ENCODE measurements at regions not wholly inside any gene's neighbourhood (a gene's known extent, or its start where the extent isn't known, plus 50 kb on each side); places are given as distances from the start of the nearest gene placed in this dataset.

DNA sequence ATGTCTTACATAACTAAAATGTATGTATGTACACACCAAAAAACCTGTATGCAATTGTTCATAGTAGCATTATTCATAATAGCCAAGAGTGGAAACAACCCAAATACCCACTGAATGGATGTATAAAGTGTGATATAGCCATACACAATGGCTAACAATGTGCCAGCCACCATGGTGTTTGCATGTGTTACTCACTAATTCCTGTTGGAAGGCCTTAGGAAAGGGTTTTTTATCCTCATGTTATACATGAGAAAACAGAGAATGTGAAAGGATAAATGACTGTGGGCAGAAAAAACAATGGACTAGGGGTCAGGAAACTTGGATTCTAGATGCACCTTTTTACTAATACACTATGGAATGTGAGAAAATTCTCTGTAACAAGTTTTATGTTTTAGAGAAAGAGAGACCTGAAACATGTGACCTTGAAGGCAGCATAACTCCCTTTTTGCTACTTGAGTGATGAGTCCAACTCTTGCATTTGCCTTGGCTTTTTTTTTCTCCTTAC is 55.7 kb downstream of the TIGD2 start:
- intact Hi-C loops (cut with DNase I): no loop called here
- no peak for TF ChIP-seq POLR2A (IDR thresholded peaks at IDR 0.05)
- TF ChIP-seq, protein P1, sequence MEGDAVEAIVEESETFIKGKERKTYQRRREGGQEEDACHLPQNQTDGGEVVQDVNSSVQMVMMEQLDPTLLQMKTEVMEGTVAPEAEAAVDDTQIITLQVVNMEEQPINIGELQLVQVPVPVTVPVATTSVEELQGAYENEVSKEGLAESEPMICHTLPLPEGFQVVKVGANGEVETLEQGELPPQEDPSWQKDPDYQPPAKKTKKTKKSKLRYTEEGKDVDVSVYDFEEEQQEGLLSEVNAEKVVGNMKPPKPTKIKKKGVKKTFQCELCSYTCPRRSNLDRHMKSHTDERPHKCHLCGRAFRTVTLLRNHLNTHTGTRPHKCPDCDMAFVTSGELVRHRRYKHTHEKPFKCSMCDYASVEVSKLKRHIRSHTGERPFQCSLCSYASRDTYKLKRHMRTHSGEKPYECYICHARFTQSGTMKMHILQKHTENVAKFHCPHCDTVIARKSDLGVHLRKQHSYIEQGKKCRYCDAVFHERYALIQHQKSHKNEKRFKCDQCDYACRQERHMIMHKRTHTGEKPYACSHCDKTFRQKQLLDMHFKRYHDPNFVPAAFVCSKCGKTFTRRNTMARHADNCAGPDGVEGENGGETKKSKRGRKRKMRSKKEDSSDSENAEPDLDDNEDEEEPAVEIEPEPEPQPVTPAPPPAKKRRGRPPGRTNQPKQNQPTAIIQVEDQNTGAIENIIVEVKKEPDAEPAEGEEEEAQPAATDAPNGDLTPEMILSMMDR (IDR thresholded peaks at IDR 0.05): no peak
- no peak overlapping the region for H3K4me3 ChIP-seq (replicated peaks in 1 of 3)
- no peaks in the 10 kb centered on the region for H3K27me3 ChIP-seq
- DNase-seq: no peak
- peaks cover 17 to 18% of the 10 kb centered on the region in 2 donors for H3K4me1 ChIP-seq
- no peaks in the 10 kb centered on the region for H3K36me3 ChIP-seq
- H3K9me3 ChIP-seq: no peaks in the 10 kb centered on the region
- H3K27ac ChIP-seq: no peak overlapping the region

DNA sequence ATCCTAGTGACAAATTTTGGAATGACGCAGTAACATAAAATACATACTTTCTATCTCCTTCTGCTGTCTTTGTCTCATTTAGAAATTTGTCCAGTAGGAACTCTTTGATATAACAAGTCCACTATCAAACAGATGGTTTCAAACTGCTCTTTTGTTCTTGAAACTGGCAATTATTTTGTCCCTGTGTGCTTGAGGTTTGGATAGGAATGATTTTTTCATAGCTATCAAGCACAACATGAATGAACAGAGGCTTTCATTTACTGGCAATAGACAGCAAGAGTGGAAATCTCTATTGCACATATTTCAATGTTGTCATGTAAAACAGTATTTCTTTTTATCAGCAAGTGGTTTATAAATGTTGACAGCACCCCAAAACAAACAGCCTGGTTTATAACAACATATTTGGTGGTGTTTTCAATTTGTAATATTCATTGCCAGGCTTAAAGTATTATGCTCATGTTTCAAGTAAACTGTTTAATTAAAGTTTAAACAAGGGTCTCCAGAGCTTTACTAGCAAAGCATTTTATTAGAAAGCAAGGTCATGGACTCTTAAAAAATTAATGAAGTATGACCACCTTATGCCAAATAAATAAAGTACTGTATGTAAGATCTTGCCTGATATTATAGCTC is 60.0 kb downstream of the TIGD2 start:
- TF ChIP-seq, protein P1 (IDR thresholded peaks at IDR 0.05): no peak
- no peak for TF ChIP-seq POLR2A (IDR thresholded peaks at IDR 0.05)
- 89 to 90% methylated on average over 1 of the region's 1 CpG for WGBS, 2 donors
- no peak overlapping the region for H3K4me3 ChIP-seq (replicated peaks in 1 of 3)
- no peak for DNase-seq
- H3K36me3 ChIP-seq: no peaks in the 10 kb centered on the region
- no peaks in the 10 kb centered on the region for H3K9me3 ChIP-seq
- H3K4me1 ChIP-seq: peaks cover 44 to 45% of the 10 kb centered on the region in 2 donors
- peak overlapping the region; percentile 26 to 67 (median 65) for H3K27ac ChIP-seq
- intact Hi-C loops (cut with DNase I): no loop called here
- H3K27me3 ChIP-seq: no peaks in the 10 kb centered on the region

DNA sequence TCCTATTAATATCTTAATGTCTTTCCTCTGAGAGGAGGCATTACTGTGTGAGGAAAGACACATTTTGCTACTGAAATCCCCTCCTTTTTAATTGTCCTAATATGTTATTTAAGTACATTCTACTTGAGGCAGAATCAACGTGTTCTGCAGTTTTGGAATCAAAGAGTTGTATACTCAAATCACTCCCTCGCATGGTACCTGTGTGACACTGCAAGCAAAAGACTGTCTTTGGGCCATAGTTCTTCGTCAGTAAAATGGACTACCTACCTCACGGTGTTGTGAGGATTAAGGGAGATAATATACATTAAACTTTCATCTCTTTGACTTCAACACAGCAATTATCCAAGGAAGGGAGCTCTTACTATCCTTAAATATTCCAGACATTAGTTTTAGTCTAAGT is 61.5 kb downstream of the TIGD2 start:
- Histone ChIP-seq H3K9me3 (no peaks in the 10 kb centered on the region), H3K4me1 (peaks cover 45 to 57% of the 10 kb centered on the region in 2 donors), H3K36me3 (no peaks in the 10 kb centered on the region), H3K4me3 (replicated peaks in 1 of 3) (no peak overlapping the region), H3K27ac (peak overlapping the region; percentile 53 to 72 (median 70)), H3K27me3 (no peaks in the 10 kb centered on the region)
- 45 to 46% methylated on average over 4 of the region's 4 CpGs for WGBS, 2 donors
- intact Hi-C loops (cut with DNase I): no loop called here
- no peak for TF ChIP-seq POLR2A (IDR thresholded peaks at IDR 0.05)
- TF ChIP-seq, protein P1 (IDR thresholded peaks at IDR 0.05): peak in 1 of 6 experiments; percentile 13
- no peak for DNase-seq

DNA sequence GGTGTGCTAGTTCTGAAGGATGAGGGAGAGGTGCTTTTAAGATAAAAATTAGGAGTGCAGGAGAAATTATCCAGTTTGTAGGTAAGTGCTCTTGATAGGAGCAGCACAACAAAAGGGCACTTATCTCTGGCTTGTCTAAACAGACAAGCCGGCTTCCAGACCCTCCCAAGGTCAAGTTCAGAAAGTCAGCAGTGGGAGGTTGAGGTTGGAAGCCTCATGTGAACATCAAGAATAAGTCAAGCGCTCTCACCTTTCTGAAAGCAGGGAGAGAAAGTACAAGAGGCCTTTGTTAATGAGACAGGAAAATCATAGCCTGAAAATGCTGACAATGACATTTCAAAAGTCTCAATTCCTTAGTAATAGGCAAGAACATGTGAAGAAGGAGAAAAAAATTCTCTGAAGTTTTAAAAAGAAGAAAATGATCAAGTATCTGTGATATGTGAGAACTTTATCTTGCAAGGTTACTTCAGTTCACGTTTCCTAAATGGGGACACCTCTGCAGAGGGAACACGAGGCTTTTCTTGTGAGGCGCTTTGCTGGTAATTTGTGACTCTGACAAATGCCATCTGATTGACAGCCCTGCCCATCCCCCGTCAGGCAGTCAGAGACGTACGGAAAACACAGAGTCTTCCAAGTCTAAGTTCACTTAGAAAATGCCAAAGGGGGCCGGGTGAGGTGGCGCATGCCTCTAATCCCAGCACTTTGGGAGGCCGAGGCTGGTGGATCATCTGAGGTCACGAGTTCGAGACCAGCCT is 62.2 kb downstream of the TIGD2 start:
- peak overlapping the region; percentile 70 to 73 (median 72) for H3K27ac ChIP-seq
- WGBS, 2 donors: 43 to 53% methylated on average over 13 of the region's 13 CpGs
- no peak overlapping the region for H3K4me3 ChIP-seq (replicated peaks in 1 of 3)
- no peaks in the 10 kb centered on the region for H3K9me3 ChIP-seq
- no peaks in the 10 kb centered on the region for H3K27me3 ChIP-seq
- peak; percentile 68 to 79 for DNase-seq
- no peak for TF ChIP-seq POLR2A (IDR thresholded peaks at IDR 0.05)
- intact Hi-C loops (cut with DNase I): no loop called here
- H3K36me3 ChIP-seq: no peaks in the 10 kb centered on the region
- H3K4me1 ChIP-seq: peaks cover 45 to 61% of the 10 kb centered on the region in 2 donors

DNA sequence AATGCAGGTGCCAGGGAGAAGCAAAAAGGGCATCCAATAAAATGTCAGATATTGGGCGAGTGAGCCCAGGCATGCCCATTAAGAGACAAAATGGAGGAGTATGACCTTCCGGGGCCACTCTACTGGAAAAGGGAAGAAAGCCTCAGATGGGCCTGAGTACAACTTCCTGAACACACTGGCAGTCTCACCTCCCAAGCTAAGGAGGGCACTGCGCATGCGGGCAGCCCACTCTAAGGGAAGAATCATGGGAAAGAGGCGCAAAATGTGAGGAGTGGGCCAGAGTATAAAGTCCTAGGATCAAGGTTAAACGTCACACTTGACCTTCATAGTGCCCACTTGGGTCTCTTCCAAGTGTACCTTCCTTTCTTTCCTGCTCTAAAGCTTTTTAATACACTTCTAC is 63.5 kb downstream of the TIGD2 start:
- intact Hi-C loops (cut with DNase I): no loop called here
- WGBS, 2 donors: 85 to 93% methylated on average over 6 of the region's 6 CpGs
- H3K4me3 ChIP-seq (replicated peaks in 1 of 3): no peak overlapping the region
- no peak for DNase-seq
- H3K27ac ChIP-seq: peak overlapping the region; percentile 70 to 73 (median 72)
- TF ChIP-seq, protein P1 (IDR thresholded peaks at IDR 0.05): no peak
- no peak for TF ChIP-seq POLR2A (IDR thresholded peaks at IDR 0.05)
- peaks cover 45 to 61% of the 10 kb centered on the region in 2 donors for H3K4me1 ChIP-seq
- no peaks in the 10 kb centered on the region for H3K27me3 ChIP-seq
- H3K36me3 ChIP-seq: no peaks in the 10 kb centered on the region
- H3K9me3 ChIP-seq: no peaks in the 10 kb centered on the region
